Activated CD8-positive, alpha-beta T cell treated with anti-CD3 and anti-CD28 coated beads for 36 hours (primary cell): ENCODE measurements at regions not wholly inside any gene's neighbourhood (a gene's known extent, or its start where the extent isn't known, plus 50 kb on each side); places are given as distances from the start of the nearest gene placed in this dataset.
"Not testable (repeated sequence)": the region's sequence is repeated elsewhere in the genome, so short reads cannot be mapped to it uniquely, and the experiment has no call there.

Experiments
- ATAC-seq: fragments of 200-7000 bp; cut with Tn5 transposase; one replicate; pipeline ENCODE4 v1.10.0; 2021; ENCODE audit warnings: mild to moderate bottlenecking, moderate library complexity
- CTCF ChIA-PET: fragments of 350-600 bp; sonication (Branson Sonifier 250); formaldehyde crosslinking; loops from one replicate; lab custom pipeline; 2021; ENCODE audit warnings: antibody characterized with exemption; lab: Charles Lee
- POLR2A ChIA-PET: fragments of 350-600 bp; sonication (Branson Sonifier 250); formaldehyde crosslinking; loops from one replicate; lab custom pipeline; 2021; ENCODE audit warnings: antibody characterized with exemption; lab: Charles Lee
- DNase-seq: peaks from one replicate; pipeline ENCODE4 v3.0.0-alpha.2; 2020
- H3K27ac Mint-ChIP-seq: one replicate; pipeline ENCODE4 v1.8.0; 2021; ENCODE audit warnings: mild to moderate bottlenecking, mixed read lengths
- H3K27me3 Mint-ChIP-seq: one replicate; pipeline ENCODE4 v1.8.0; 2021; ENCODE audit warnings: mixed read lengths
- H3K36me3 Mint-ChIP-seq: one replicate; pipeline ENCODE4 v1.8.0; 2021; ENCODE audit warnings: low read depth, mixed read lengths
- H3K4me1 Mint-ChIP-seq: one replicate; pipeline ENCODE4 v1.8.0; 2021; ENCODE audit warnings: low read depth, mixed read lengths
- H3K4me3 Mint-ChIP-seq: one replicate; pipeline ENCODE4 v1.8.0; 2021; ENCODE audit warnings: mild to moderate bottlenecking, moderate library complexity, mixed read lengths
- H3K9me3 Mint-ChIP-seq: one replicate; pipeline ENCODE4 v1.8.0; 2021; ENCODE audit warnings: mixed read lengths
- CTCF ChIP-seq: fragments of 200-600 bp; IDR thresholded peaks from one replicate; pipeline ENCODE4 v1.8.0; 2022; ENCODE audit warnings: antibody characterized with exemption, mild to moderate bottlenecking
- intact Hi-C: fragments of 100-400 bp; cut with micrococcal nuclease; formaldehyde crosslinking; loops from one replicate; pipeline ENCODE4 v1.10.0; 2022

DNA sequence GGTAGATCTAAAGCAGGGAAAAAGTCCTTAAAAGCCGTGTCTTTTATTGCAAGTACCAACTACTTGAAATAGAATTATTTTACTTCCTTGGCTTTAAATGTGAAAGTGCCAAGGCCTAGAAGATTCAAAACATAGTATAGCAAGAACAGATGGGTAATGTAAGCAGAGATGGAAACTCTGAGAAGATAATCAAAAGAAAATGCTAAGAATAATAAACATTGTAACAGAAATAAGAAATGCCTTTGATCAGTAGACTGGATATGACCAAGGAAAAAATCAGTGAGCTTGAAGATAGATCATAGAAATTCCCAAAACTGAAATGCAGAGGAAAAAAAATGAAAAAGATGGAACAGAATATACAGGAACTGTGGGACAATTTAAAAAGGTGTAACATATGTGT is 113.1 kb downstream of the BLID start:
- ATAC-seq (no peak), DNase-seq (no peak)
- H3K9me3 Mint-ChIP-seq = no peaks in the 10 kb centered on the region
- H3K4me3 Mint-ChIP-seq = no peak overlapping the region
- POLR2A ChIA-PET = no interaction called here
- H3K27me3 Mint-ChIP-seq = peaks cover 3% of the 10 kb centered on the region
- CTCF ChIA-PET = no interaction called here
- no peaks in the 10 kb centered on the region for H3K4me1 Mint-ChIP-seq
- no peaks in the 10 kb centered on the region for H3K36me3 Mint-ChIP-seq
- no peak for TF ChIP-seq CTCF
- H3K27ac Mint-ChIP-seq = no peak overlapping the region
- intact Hi-C loops = no loop called here

- H3K27me3 Mint-ChIP-seq = peaks cover 3% of the 10 kb centered on the region
- no peaks in the 10 kb centered on the region for H3K4me1 Mint-ChIP-seq
- intact Hi-C loops = no loop called here
- no peak for DNase-seq
- no peak for ATAC-seq
- ChIA-PET CTCF (no interaction called here), POLR2A (no interaction called here)
- H3K9me3 Mint-ChIP-seq = no peaks in the 10 kb centered on the region
- H3K4me3 Mint-ChIP-seq = no peak overlapping the region
- H3K36me3 Mint-ChIP-seq = no peaks in the 10 kb centered on the region
- no peak for TF ChIP-seq CTCF
- no peak overlapping the region for H3K27ac Mint-ChIP-seq
Measured at GRCh38 chr11:122002047-122002446, 114.0 kb downstream of the BLID start.

DNA sequence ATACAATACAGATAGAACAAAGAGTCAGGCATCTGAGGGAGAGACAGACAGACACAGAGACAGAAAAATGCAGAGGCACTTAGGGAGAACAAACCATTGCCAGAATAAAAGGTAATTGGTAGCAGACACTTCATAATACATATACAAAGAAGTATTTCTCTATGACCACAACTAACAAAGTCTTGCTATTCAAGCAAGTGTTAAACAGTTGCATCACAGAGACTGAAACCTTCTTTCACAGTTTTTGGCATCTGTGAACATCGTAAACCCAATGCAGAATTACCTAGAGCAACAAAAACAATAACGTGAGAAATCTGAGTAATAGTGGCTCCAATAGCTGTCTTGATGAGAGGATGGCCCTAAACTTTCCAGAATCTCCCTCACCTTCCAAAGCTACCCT is 116.4 kb downstream of the BLID start:
- H3K4me3 Mint-ChIP-seq = no peak overlapping the region
- DNase-seq (no peak), ATAC-seq (no peak)
- H3K4me1 Mint-ChIP-seq = no peaks in the 10 kb centered on the region
- ChIA-PET POLR2A (no interaction called here), CTCF (no interaction called here)
- intact Hi-C loops = no loop called here
- H3K36me3 Mint-ChIP-seq = no peaks in the 10 kb centered on the region
- peaks cover under 1% of the 10 kb centered on the region for H3K9me3 Mint-ChIP-seq
- no peak for TF ChIP-seq CTCF
- H3K27ac Mint-ChIP-seq = no peak overlapping the region
- peaks cover 3% of the 10 kb centered on the region for H3K27me3 Mint-ChIP-seq

DNA sequence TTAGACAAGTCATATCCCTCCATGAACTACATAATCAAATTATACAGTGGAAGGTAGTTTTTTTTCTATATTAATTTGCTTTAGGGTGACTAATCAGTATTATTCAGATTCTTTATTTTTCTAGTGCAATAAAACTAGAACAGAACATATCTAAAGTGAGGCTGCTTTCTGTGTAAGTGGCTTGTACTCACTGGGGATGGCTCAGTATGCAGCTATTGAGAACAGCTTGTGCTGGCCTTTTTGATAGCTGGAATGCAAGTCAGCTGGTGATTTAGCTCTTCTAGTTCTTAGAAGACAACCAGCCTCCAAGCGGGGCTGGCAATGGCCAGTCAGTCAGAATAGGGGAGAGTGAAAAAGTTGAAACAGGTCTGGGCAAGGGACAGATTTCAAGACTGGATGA is 119.4 kb downstream of the BLID start:
- no peaks in the 10 kb centered on the region for H3K4me1 Mint-ChIP-seq
- peaks cover 3% of the 10 kb centered on the region for H3K9me3 Mint-ChIP-seq
- ChIA-PET CTCF (no interaction called here), POLR2A (no interaction called here)
- intact Hi-C loops = no loop called here
- peaks cover 3% of the 10 kb centered on the region for H3K27me3 Mint-ChIP-seq
- no peak overlapping the region for H3K27ac Mint-ChIP-seq
- no peak for TF ChIP-seq CTCF
- no peak for DNase-seq
- H3K4me3 Mint-ChIP-seq = no peak overlapping the region
- H3K36me3 Mint-ChIP-seq = no peaks in the 10 kb centered on the region
- no peak for ATAC-seq

DNA sequence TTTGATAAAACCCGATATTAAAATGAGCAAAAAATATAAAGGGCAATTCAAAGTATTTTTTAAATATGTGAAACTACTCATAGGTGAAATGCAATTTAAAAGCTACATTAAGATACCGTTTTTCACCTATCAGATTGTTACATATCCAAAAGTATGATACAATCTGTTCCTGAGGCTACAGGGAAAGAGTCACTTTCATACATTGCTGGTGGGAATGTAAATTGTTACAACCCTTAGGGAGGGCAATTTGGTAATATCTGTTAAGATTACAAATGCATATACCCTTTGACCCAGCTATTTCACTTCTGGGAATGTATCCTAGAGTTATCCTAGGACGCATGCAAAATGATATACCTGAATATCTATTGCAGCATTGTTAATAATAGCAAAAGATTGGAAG is 132.1 kb downstream of the BLID start:
- Mint-ChIP-seq H3K4me1 (no peaks in the 10 kb centered on the region), H3K9me3 (no peaks in the 10 kb centered on the region), H3K27ac (no peak overlapping the region), H3K36me3 (no peaks in the 10 kb centered on the region), H3K27me3 (peaks cover 3% of the 10 kb centered on the region), H3K4me3 (no peak overlapping the region)
- CTCF ChIA-PET = interaction anchor here (1.0 kb wide), 1 partner anchor 124 kb away, joined by 3 read pairs; no protein-coding TSS in a partner anchor
- no peak for TF ChIP-seq CTCF
- POLR2A ChIA-PET = no interaction called here
- intact Hi-C loops = no loop called here
- no peak for DNase-seq
- no peak for ATAC-seq

DNA sequence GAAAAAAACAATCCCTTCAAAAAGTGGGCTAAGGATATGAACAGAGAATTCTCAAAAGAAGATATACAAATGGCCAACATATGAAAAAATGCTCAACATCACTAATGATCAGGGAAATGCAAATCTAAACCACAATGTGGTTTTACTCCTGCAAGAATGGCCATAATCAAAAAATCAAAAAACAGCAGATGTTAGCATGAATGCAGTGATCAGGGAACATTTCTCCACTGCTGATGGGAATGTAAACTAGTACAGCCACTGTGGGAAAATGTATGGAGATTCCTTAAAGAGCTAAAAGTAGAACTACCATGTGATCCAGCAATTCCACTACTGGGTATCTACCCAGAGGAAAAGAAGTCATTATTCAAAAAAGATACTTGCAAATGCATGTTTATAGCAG is 138.1 kb downstream of the BLID start:
- H3K4me3 Mint-ChIP-seq, ATAC-seq, H3K9me3 Mint-ChIP-seq, H3K27ac Mint-ChIP-seq, H3K4me1 Mint-ChIP-seq, CTCF ChIA-PET, DNase-seq, POLR2A ChIA-PET, H3K36me3 Mint-ChIP-seq, intact Hi-C loops: not testable (repeated sequence)
- H3K27me3 Mint-ChIP-seq = peaks cover 13% of the 10 kb centered on the region
